ENCODE measurements at regions not wholly inside any gene's neighbourhood (a gene's known extent, or its start where the extent isn't known, plus 50 kb on each side); places are given as distances from the start of the nearest gene placed in this dataset.
"Not testable (repeated sequence)": the region's sequence is repeated elsewhere in the genome, so short reads cannot be mapped to it uniquely, and the experiment has no call there.

DNA sequence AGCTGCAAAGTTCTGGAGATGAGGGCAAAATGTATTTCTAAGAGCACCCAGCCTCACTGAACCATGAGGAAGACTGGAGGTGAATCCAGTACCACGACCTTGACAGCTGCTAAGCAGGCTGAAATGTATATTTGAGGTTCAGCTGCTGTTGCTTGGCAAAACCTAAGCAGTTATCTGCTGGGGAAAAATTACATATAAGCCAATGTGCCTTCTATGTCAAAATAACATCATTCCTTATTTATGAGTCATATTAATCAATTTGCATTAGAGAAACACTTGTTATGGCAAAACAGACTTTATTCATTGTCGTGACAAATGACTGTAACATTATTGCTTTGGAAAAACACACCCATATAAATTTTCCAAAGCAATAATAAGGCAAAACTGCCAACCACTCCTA lies 560.5 kb upstream of the NR5A2 start:
- DNase-seq (ENCODE audit: low read depth in 3 of 3, low spot score in 2 of 3) = no peak

DNA sequence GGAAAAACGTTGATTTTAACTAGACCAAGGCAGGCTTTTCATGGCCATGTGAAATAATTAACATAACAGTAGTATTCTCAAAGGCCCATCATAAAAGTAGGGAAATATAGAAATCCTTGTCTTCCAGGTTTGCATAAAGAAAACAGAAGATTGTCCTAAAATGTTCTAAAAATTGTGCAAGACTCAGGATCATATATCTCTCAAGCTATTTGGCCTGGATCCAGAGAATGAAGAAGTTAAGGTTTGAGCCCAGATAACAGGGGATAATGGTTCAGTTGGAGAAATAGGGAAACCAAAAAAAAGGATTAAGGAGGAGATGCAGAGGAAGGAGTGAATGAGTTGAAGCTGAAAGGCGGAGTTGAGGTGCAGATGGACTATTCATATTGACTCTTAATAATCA lies 555.5 kb upstream of the NR5A2 start:
- DNase-seq (ENCODE audit: low read depth in 3 of 3, low spot score in 2 of 3) = no peak

DNA sequence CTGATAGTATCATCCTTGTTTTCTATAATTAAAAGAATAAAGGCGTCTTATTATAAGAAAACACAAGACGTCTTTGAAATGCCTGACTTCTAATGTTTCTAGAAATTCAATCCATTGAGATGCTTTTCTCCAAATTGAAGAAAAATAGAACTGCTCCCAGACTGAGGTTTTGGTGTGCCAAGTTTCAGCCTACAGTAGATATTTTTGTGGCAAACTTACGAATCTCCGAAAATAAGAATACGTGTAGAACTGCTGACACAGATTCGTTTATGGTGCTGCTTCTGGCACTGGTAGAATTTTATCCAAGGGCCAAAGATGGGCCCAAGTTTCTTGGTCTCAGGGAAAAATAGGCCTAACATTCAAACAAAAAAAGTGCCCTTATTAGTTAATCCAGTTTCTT lies 554.5 kb upstream of the NR5A2 start:
- no peak for DNase-seq (ENCODE audit: low read depth in 3 of 3, low spot score in 2 of 3)

DNA sequence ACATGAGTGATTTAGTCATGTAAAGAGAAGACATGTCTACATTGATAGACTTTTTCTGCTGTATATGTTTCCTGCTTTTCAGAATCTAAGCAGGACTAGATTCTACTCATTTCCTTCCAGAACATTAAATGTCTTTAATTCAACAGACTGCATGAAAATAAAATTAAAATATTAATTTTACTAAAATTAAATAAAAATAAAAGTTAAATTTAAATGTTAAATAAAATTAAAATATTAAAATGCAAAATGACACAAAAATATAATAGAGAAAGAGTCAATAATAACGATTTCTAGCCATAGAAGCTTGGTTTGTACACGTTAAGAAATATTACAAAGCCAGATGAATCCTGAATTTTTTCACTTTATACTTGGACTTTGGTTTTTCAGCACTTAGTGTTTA lies 552.8 kb upstream of the NR5A2 start:
- DNase-seq (ENCODE audit: low read depth in 3 of 3, low spot score in 2 of 3) = no peak

DNA sequence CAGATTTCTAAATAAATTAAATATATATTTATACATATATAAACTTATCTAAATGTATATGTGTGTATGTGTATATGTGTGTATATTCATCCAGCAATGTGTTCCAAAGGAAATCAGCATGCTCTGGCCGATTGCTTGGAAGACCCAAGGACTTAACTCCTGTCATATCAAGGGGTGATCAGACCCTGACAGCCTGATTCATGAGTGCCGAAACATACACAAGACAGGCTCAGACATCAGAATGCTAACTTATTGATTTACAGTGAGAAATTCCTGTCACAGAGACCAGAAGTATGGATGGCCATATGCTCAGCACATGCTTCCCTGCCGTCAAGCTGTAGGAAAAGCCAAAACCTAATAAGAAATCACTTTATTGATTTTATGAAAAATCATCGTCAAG lies 545.1 kb upstream of the NR5A2 start:
- DNase-seq (ENCODE audit: low read depth in 3 of 3, low spot score in 2 of 3) = no peak

DNA sequence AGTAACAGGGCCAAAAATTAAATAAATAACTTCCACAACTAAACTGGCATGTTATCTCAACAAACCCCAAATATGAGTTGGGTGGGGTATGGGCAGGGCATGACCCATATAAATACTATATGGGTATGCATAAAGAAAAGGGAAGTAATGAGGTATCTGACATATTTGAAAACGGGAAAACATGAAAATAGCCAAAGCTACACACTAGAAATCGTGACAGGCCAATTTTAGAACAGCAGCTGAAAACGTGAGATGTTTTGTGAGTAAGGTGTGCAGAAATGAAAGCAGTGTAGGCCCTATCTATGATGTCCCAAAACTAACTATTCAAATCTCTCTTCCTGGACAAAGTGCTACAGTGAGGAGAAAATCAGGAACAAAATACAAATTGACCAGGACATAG lies 537.9 kb upstream of the NR5A2 start:
- DNase-seq (ENCODE audit: low read depth in 3 of 3, low spot score in 2 of 3) = no peak

DNA sequence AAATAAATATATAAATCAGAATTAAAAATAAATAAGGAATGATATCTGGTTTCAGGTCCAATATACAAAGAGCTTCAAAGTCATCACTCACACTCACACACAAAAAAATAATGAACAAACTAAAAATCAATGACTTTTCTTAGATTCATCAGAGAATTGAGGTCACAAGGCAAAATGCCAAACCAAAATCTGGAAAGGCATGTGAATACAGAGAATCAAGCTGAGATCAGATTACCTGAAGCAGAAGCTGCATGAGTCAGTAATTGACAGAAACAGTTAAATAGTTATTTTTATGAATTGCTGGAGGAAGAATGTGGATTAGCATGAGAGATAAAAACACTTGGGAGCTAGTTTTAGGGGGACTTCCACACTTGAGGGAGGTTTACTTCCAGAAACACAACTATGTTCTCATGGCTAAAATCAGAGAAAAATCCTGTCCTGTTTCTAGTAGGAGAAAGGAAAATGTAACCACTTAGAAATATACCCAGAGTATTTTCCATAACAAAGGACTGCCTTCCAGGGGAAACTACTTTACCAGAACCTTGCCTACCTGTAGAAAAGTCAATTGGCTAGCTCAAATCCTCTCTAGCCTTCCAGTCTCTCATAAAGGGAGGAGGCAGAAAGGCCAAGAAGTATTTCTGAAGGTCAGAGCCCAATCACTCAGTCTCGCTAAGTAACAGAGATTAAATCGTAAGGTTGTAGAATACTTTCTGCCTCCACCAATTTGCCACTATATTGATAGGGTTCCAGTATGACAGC lies 536.6 kb upstream of the NR5A2 start:
- DNase-seq (ENCODE audit: low read depth in 3 of 3, low spot score in 2 of 3) = no peak

DNA sequence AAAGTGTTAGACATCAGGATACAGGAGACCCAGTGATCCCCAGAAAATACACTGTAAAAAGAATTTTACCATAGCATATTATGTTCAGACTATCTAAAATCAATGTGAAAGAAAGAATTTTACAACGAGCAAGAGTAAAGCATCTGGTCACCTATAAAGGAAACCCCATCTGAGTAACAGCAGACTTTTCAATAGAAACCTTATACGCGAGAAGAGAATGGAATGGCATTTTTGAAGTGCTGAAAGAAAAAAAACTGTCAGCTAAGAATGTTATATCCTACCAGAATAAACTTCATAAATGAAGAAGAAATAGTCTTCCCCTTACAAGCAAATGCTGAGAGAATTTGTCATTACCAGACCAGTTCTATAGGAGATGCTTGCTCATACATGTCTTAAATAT lies 532.1 kb upstream of the NR5A2 start:
- no peak for DNase-seq (ENCODE audit: low read depth in 3 of 3, low spot score in 2 of 3)

DNA sequence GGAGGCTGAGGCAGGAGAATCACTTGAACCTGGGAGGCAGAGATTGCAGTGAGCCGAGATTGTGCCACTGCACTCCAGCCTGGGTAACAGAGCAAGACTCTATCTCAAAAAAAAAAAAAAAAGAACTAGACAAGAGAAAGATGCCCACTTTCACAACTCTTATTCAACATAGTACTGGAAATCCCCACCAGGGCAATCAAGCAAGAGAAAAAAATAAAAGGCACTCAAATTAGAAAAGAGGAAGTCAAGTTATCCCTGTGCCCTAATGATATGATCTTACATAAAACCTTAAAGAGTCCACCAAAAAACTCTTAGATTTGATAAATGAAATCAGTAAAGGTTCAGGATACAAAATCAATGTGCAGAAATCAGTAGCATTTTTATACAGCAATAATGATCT lies 528.7 kb upstream of the NR5A2 start:
- not testable (repeated sequence) for DNase-seq (ENCODE audit: low read depth in 3 of 3, low spot score in 2 of 3)

DNA sequence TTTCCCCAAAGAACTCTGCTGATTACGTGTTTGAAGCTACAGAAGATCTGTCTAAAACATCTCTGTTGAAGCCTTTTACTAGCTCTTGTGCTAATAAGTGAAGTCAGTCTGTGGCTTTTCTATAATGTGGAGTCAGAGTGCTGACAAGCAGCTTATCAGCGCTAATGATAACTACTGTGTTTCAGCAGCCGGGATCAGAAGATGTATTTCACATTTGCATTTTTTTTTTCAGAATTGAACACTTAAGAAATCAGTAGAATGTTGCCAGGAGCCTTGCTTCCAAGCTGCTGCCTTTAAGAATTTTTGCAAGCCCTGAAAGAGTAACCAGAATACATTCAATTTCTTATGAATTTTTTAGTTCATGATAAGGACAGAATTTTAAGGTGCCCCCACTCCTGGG lies 519.4 kb upstream of the NR5A2 start:
- no peak for DNase-seq (ENCODE audit: low read depth in 3 of 3, low spot score in 2 of 3)

DNA sequence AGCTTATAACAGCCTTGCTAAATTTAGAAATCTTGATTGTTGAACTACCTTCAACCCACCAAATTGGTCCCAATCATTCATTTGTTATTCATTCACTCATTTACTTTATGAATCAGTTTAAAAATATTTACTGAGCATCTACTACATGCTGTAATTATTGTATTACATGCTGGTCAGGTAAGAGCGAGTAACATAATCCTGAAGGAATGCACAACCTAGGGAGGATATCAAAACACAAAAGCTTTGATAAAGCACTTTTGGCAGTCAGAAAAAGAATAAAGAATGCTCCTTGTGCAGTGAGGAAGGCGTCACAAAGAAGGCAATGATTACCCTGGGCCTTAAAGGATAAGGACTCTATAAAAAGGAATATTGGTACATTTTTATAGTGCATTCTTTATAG lies 518.9 kb upstream of the NR5A2 start:
- DNase-seq (ENCODE audit: low read depth in 3 of 3, low spot score in 2 of 3) = no peak

DNA sequence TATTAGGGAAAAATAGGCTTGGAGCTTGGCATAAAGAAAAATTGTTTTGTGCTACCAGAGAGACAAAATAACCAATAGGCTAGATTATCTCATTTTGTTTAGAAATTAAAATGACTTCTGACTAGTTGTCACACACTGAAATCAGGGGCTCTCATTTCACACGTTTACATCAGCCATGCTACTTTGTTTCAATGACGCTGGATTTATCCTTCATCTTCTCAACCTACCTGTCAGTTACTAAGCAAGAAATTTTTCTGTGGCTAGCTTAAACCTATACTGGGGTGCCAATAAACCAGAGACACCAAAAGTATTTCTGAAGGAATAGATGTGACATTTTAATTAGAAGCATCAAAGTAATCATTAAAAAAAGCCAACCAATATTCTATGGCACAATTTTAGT lies 518.1 kb upstream of the NR5A2 start:
- no peak for DNase-seq (ENCODE audit: low read depth in 3 of 3, low spot score in 2 of 3)

DNA sequence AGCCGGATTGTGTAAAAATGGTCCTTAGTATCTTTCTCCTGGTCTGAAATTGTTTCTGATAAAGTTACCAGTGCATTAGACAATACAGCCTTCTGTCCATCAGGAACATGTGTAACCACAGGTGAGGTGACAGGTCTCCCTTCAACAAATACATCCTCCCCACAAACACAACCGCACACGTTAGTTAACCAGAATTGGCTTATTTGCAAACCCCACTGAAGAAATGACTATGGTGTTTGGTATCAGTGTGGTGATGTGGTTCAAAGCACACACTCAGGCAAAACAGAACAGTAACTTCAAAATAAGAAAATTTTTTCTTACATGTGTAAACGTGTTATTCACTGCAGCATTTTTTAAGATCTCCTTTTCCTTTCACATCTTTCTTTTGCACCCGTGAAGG lies 517.2 kb upstream of the NR5A2 start:
- no peak for DNase-seq (ENCODE audit: low read depth in 3 of 3, low spot score in 2 of 3)

DNA sequence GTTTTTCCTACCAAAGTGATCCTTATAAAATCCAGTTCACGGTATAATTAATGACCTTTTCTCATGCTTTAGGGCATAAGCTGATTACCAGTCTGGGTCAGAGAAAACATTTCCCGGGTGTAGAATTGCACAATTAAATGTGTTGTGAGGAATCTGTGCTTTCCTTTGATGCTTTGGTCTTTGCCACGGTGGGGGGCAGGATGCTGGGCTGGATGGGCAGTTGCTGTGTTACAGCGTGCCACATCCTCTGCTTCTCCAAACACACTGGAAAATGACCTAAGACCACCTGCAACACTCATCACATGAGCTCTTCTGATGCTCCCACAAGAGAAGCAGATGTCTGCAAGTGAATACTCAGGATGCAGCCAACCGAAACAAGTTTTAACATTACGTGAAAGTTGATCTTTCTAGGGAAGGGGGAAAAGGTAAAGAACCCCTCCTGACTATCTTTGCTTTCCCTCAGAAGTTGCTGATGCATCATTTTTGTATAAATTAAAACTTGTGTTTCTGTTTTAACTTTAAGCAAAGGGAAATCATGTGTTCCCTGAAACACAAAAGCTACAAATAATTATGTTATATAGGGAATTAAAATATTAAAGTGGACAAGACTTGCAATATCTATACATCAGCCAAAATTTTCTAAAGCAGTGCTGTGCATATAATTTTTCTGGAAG lies 515.3 kb upstream of the NR5A2 start:
- DNase-seq (ENCODE audit: low read depth in 3 of 3, low spot score in 2 of 3) = peak; percentile 6 to 47 (median 10)

DNA sequence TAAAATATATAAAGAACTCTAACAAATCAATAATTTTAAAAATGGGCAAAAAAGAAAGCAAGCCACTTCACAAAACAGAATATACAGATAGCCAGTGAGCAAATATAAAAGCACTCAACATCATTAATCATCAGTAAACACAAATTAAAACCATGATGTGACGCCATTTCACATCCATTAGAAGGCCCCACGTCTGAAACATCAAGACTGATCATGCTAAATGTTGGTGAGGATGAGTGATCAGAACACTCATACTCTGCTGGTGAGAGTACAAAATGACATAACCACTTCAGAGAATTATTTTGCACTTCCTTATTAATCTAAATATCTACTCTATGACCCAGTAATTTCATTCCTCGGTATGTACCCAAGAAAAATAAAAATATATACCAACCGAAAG lies 512.2 kb upstream of the NR5A2 start:
- DNase-seq (ENCODE audit: low read depth in 3 of 3, low spot score in 2 of 3) = no peak

DNA sequence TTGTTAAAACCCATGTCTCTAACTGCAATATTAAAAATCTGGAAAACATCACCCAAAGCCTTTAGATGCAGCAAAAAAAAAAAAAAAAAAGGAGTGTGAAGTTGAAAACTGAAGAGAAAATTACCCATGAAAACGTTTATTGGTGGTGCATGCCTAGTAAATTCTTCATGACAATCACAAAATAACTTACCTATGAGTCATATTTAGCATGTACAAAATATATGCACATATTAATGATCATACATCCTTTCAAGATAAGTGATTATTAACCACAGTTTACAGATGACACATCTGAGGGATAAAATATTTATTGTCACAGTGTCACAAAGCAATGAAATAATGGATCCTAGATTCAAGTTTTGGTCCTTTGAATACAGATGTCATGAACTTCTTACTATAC lies 505.2 kb upstream of the NR5A2 start:
- no peak for DNase-seq (ENCODE audit: low read depth in 3 of 3, low spot score in 2 of 3)

DNA sequence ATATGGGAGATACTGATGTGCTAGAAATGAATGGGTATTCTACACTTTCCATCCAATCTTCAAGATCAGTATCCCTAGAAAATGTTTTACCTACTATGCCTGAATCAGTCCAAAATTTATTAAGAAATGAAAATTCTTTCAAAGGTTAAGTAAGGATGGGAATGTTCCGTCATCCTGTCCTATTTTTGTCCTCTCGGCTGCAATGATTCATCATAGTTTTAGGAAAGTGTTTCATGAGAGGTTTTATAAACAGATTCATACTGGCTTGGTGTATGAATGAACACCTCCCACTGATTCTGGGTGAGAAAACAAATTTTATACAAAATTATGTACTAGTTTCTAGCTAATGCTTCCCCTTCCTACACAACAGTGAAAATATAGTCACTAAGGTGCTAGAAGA lies 504.6 kb upstream of the NR5A2 start:
- DNase-seq (ENCODE audit: low read depth in 3 of 3, low spot score in 2 of 3) = no peak

DNA sequence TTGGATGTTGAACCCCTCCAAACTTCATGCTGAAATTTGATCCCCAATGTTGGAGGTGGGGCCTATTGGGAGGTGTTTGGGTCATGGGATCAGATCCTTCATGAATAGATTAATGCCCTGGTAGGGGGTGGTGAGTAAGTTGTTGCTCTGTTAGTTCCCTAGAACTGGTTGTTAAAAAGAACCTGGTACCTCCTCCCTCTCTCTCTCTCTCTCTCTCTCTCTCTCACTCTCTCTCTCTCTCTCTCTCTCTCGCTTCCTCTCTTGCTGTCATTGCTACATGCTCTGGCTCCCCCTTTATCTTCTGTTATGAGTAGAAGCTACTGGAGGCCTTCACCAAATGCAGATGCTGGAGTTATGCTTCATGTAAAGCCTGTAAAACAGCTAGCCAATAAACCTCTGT lies 498.2 kb upstream of the NR5A2 start:
- DNase-seq (ENCODE audit: low read depth in 3 of 3, low spot score in 2 of 3) = no peak

DNA sequence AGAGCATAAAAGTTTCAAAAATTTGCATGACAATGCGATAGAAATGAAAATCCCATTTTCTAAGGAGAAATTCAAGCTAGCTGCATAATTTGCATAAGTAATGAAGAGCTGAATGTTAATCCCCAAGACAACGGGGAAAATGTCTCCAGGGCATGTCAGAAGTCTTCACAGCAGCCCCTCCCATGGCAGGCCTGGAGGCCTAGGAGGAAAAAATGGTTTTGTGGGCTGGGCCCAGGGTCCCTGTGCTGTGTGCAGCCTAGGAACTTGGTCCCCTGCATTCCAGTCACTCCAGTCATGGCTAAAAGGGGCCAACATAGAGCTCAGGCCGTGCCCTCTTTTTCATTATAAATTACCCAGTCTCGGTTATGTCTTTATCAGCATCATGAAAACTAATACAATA lies 494.1 kb upstream of the NR5A2 start:
- DNase-seq (ENCODE audit: low read depth in 3 of 3, low spot score in 2 of 3) = not testable (repeated sequence)

DNA sequence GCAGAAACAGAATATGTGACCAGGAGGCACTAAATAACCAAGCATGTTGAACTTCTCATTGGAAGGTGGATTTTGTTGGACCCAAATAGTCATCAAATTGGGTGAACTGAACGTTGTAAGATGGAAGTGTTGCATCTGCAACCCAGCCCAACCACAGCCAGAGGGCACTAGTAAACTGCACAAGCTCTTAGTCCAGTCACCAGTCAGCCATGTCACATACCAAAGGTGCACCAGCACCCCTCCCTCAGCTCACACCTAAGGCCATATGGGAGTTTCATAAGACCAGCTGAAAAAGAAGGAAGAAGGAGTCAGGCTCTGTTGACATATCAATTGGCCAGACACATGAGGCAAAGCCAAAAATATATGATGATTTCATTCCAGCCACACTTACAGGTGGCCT lies 481.7 kb upstream of the NR5A2 start:
- no peak for DNase-seq (ENCODE audit: low read depth in 3 of 3, low spot score in 2 of 3)

DNA sequence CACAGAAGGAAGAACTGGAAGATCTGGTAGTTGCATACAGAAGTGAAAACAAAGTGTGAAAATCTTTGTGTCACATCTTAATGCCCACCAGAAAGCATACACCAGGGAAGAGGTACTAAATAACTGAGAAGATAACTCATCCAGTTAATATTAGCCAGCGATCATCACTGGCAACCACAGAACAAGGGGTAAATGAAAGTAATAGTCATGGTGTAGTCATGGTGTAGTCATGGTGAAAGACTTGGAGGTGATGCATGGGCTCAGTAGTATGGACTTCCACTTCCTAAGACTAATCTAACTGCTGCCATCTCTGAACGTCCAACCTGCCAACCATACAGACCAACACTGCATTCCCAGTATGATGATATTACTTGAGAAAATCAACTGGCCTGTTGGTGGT lies 481.2 kb upstream of the NR5A2 start:
- DNase-seq (ENCODE audit: low read depth in 3 of 3, low spot score in 2 of 3) = no peak

DNA sequence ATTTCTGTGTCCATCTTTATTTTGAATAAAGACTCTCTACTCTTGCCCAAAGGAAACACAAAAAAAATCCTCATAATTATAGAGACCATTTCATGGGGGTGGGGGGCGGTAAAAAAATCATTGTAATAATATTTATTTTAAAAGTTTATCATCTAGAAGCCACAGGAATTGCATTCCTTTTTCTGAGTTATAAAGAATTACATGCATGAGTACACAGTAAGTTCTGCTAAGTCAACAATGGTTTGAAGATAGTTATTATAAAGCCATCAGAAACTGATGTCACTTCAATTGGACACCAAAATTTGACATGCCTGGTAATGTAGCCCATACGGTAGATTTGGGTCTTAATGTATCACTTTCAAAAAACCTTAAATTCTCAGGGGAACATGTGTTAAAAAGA lies 478.1 kb upstream of the NR5A2 start:
- no peak for DNase-seq (ENCODE audit: low read depth in 3 of 3, low spot score in 2 of 3)
